HCT116 (cell line): ENCODE measurements at regions not wholly inside any gene's neighbourhood (a gene's known extent, or its start where the extent isn't known, plus 50 kb on each side); places are given as distances from the start of the nearest gene placed in this dataset.

Experiments
- ATAC-seq: fragments of 200-7000 bp; cut with Tn5 transposase; 2 replicates; pipeline ENCODE4 v1.9.1; 2020; ENCODE audit warnings: mild to moderate bottlenecking, moderate library complexity
- BruUV-seq: library from RNA; stranded (reverse); fragments of 400-500 nt; replicated peaks from 2 replicates; lab custom pipeline; 2021; lab: Mats Ljungman, UMichigan
- CTCF ChIA-PET: fragments of 300-600 bp; sonication (Branson Sonifier 250); formaldehyde crosslinking; loops from one replicate; lab custom pipeline; 2021; ENCODE audit warnings: antibody characterized with exemption; lab: Charles Lee
- POLR2A ChIA-PET: fragments of 300-600, 350-600 bp; sonication (Branson Sonifier 250); formaldehyde crosslinking; loops from one replicate; lab custom pipeline; 2021; ENCODE audit warnings: antibody characterized with exemption; lab: Charles Lee
- RAD21 ChIA-PET, 2 experiments: fragments of 300-600 bp; sonication (Branson Sonifier 250); formaldehyde crosslinking; loops; one replicate each; lab custom pipeline; 2023; ENCODE audit warnings: low total read pairs in 2 of 2; ENCODE audit not compliant: uncharacterized antibody in 2 of 2, unreplicated experiment in 2 of 2, low non-redundant PET in 1 of 2; lab: Charles Lee
- DNase-seq: peaks from one replicate; pipeline ENCODE4 v3.0.0-alpha.2; 2010; ENCODE audit warnings: low read depth, low spot score
- H2AFZ ChIP-seq: fragments of 200-600 bp; shearing (Covaris generic), sonication (generic); 2 replicates; pipeline ENCODE4 v1.6.1; 2017; ENCODE audit warnings: low read depth, mixed run types, mixed read lengths, antibody characterized with exemption, low read length; ENCODE audit not compliant: poor library complexity, severe bottlenecking
- H3K27ac ChIP-seq: 2 replicates; pipeline ENCODE4 v1.5.1; 2012; ENCODE audit warnings: low read depth, low read length
- H3K27me3 ChIP-seq: fragments of 200-600 bp; sonication (generic); 2 replicates; pipeline ENCODE4 v1.6.1; 2016; ENCODE audit warnings: mixed run types, low read length, mixed read lengths; ENCODE audit not compliant: insufficient read depth
- H3K36me3 ChIP-seq, 2 experiments: fragments of 200-500 bp in 1 of 2; fragments of 200-600 bp in 1 of 2; sonication (Bioruptor generic) in 1 of 2; sonication (generic) in 1 of 2; 2 replicates each; pipeline versions ENCODE4 v1.5.1 to v1.6.1; 2014 to 2016; ENCODE audit warnings: low read length in 2 of 2, inconsistent platforms in 1 of 2, mixed read lengths in 1 of 2, mixed run types in 1 of 2; ENCODE audit not compliant: insufficient read depth in 2 of 2, control insufficient read depth in 1 of 2
- H3K4me1 ChIP-seq, 2 experiments: fragments of 200-600 bp in 1 of 2; sonication (generic) in 1 of 2; 2 replicates each; pipeline versions ENCODE4 v1.5.1 to v1.6.1; 2012 to 2017; ENCODE audit warnings: low read length in 2 of 2, inconsistent platforms in 1 of 2, mild to moderate bottlenecking in 1 of 2, mixed read lengths in 1 of 2, mixed run types in 1 of 2, moderate library complexity in 1 of 2; ENCODE audit not compliant: insufficient read depth in 2 of 2, control insufficient read depth in 1 of 2
- H3K4me2 ChIP-seq: fragments of 200-600 bp; sonication (generic); 2 replicates; pipeline ENCODE4 v1.6.1; 2017; ENCODE audit warnings: mixed run types, low read length, mixed read lengths
- H3K4me3 ChIP-seq, 2 experiments: fragments of 200-600 bp in 1 of 2; sonication (generic) in 1 of 2; replicated peaks in 1 of 2; 2 replicates each; pipeline ENCODE4 v1.5.1; 2011 to 2016; ENCODE audit warnings: low read length in 2 of 2, control low read depth in 1 of 2, low read depth in 1 of 2, mild to moderate bottlenecking in 1 of 2, mixed read lengths in 1 of 2, mixed run types in 1 of 2
- H3K79me2 ChIP-seq: fragments of 200-600 bp; sonication (generic); 2 replicates; pipeline ENCODE4 v1.6.1; 2017; ENCODE audit warnings: mild to moderate bottlenecking, mixed run types, low read length, moderate library complexity, mixed read lengths; ENCODE audit not compliant: insufficient read depth
- H3K9ac ChIP-seq: fragments of 200-600 bp; sonication (generic); 2 replicates; pipeline ENCODE4 v1.6.1; 2016; ENCODE audit warnings: low read length, mixed read lengths
- H3K9me2 ChIP-seq: fragments of 200-600 bp; sonication (generic), shearing (Covaris generic); 2 replicates; pipeline ENCODE4 v1.6.1; 2017; ENCODE audit warnings: mixed run types, mild to moderate bottlenecking, moderate library complexity; ENCODE audit not compliant: insufficient read depth
- H3K9me3 ChIP-seq, 2 experiments: fragments of 200-500 bp in 1 of 2; fragments of 200-600 bp in 1 of 2; sonication (Bioruptor generic) in 1 of 2; sonication (generic) in 1 of 2; 2 replicates each; pipeline ENCODE4 v1.6.1; 2014 to 2017; ENCODE audit warnings: low read length in 2 of 2, mixed read lengths in 2 of 2, inconsistent platforms in 1 of 2, low read depth in 1 of 2, mild to moderate bottlenecking in 1 of 2, mixed run types in 1 of 2, moderate library complexity in 1 of 2; ENCODE audit not compliant: control insufficient read depth in 1 of 2, insufficient read depth in 1 of 2
- H4K20me1 ChIP-seq: fragments of 200-600 bp; sonication (generic), shearing (Covaris generic); 2 replicates; pipeline ENCODE4 v1.6.1; 2017; ENCODE audit warnings: mixed run types, mild to moderate bottlenecking, moderate library complexity; ENCODE audit not compliant: insufficient read depth
- ATF3 ChIP-seq: IDR thresholded peaks from 2 replicates; pipeline ENCODE4 v1.6.1; 2012
- CBX3 ChIP-seq: IDR thresholded peaks from 2 replicates; pipeline ENCODE4 v1.6.1; 2012; ENCODE audit warnings: low read depth
- CTCF ChIP-seq, 3 experiments: fragments of 200-600 bp in 1 of 3; sonication (generic) in 1 of 3; IDR thresholded peaks in 2 of 3; conservative IDR thresholded peaks in 1 of 3; 2 replicates each; pipeline ENCODE4 v1.5.1; 2012 to 2017; ENCODE audit warnings: low read depth in 2 of 3, low read length in 2 of 3, antibody characterized with exemption in 1 of 3, borderline replicate concordance in 1 of 3, control low read depth in 1 of 3, mild to moderate bottlenecking in 1 of 3, mixed read lengths in 1 of 3, mixed run types in 1 of 3, moderate library complexity in 1 of 3; ENCODE audit not compliant: insufficient read depth in 1 of 3
- EZH2phosphoT487 ChIP-seq: fragments of 200-600 bp; IDR thresholded peaks from 2 replicates; pipeline ENCODE4 v1.6.1; 2018; ENCODE audit warnings: antibody characterized with exemption, borderline replicate concordance
- MAX ChIP-seq: IDR thresholded peaks from 2 replicates; pipeline ENCODE4 v1.6.1; 2012
- POLR2AphosphoS5 ChIP-seq: IDR thresholded peaks from 2 replicates; pipeline ENCODE4 v1.6.1; 2011; ENCODE audit warnings: mild to moderate bottlenecking, low read depth, low read length, moderate library complexity
- REST ChIP-seq: IDR thresholded peaks from 2 replicates; pipeline ENCODE4 v1.6.1; 2012; ENCODE audit warnings: low read depth
- SIN3A ChIP-seq: IDR thresholded peaks from 2 replicates; pipeline ENCODE4 v1.6.1; 2012; ENCODE audit warnings: low read depth
- SRF ChIP-seq: IDR thresholded peaks from 2 replicates; pipeline ENCODE4 v1.6.1; 2012; ENCODE audit warnings: low read depth
- ZFX ChIP-seq: fragments of 450-650 bp; IDR thresholded peaks from 2 replicates; pipeline ENCODE4 v1.6.1; 2017
- ZNF274 ChIP-seq: fragments of 200-500 bp; sonication (Bioruptor generic); IDR thresholded peaks from 2 replicates; pipeline ENCODE4 v1.6.1; 2014; ENCODE audit warnings: mild to moderate bottlenecking, low read depth, low read length, inconsistent platforms
- intact Hi-C: fragments of 100-400 bp; cut with micrococcal nuclease; formaldehyde crosslinking; loops from 2 replicates; pipeline ENCODE4 v1.10.0; 2022

GRCh38 chr7:19572566-19572965 is 136.3 kb downstream of the POLR1F start:
- CTCF ChIA-PET = no interaction called here

More at GRCh38 chr7:19572566-19572965, 136.3 kb downstream of the POLR1F start:
- no peaks in the 10 kb centered on the region for H3K9me2 ChIP-seq
- BruUV-seq = no TSS peak
- no peak overlapping the region for H3K9ac ChIP-seq
- no peak for ATAC-seq
- no peaks in the 10 kb centered on the region for H4K20me1 ChIP-seq
- H3K4me2 ChIP-seq = no peak overlapping the region
- TF ChIP-seq ZFX (no peak), CBX3 (no peak), ATF3 (no peak), EZH2phosphoT487 (no peak), CTCF (IDR thresholded peaks at IDR 0.05 in 2 of 3, conservative IDR thresholded peaks at IDR 0.05 in 1 of 3; ENCODE audit: borderline replicate concordance in 1 of 3, insufficient read depth in 1 of 3, low read depth in 2 of 3, low read length in 2 of 3) (no peak), ZNF274 (no peak), POLR2AphosphoS5 (no peak), MAX (no peak), REST (no peak), SIN3A (no peak), SRF (no peak)
- TF ChIP-seq, all 23 proteins: peak for 0
- DNase-seq = no peak
- intact Hi-C loops = no loop called here
- ChIA-PET RAD21 (no interaction called here), POLR2A (no interaction called here)
- Histone ChIP-seq H3K4me1 (no peaks in the 10 kb centered on the region), H2AFZ (no peak overlapping the region), H3K79me2 (no peaks in the 10 kb centered on the region), H3K9me3 (no peaks in the 10 kb centered on the region), H3K27me3 (no peaks in the 10 kb centered on the region), H3K4me3 (no peak overlapping the region), H3K27ac (no peak overlapping the region), H3K36me3 (no peaks in the 10 kb centered on the region)
